Stimulated activated CD8-positive, alpha-beta memory T cell treated with anti-CD3 and anti-CD28 coated beads, Interleukin-7, amount 100 ng/mL, for 24 hours (primary cell): ENCODE measurements at regions not wholly inside any gene's neighbourhood (a gene's known extent, or its start where the extent isn't known, plus 50 kb on each side); places are given as distances from the start of the nearest gene placed in this dataset.

Experiments
- DNase-seq: peaks from one replicate; pipeline ENCODE4 v3.0.0-alpha.2; 2020; ENCODE audit warnings: low read depth

GRCh38 chr14:98382662-98383061, 889.3 kb downstream of the BCL11B start:
- DNase-seq: no peak

GRCh38 chr14:98385851-98386250, 886.1 kb downstream of the BCL11B start:
- no peak for DNase-seq

- no peak for DNase-seq
Measured at GRCh38 chr14:98391061-98391460, 880.9 kb downstream of the BCL11B start.

- DNase-seq: no peak
Measured at GRCh38 chr14:98393527-98393926, 878.5 kb downstream of the BCL11B start.

GRCh38 chr14:98404811-98405210, 867.2 kb downstream of the BCL11B start:
- DNase-seq: no peak

- no peak for DNase-seq
Measured at GRCh38 chr14:98408024-98408555, 863.9 kb downstream of the BCL11B start.

GRCh38 chr14:98408713-98409112, 863.3 kb downstream of the BCL11B start:
- DNase-seq: no peak

- no peak for DNase-seq
Measured at GRCh38 chr14:98411154-98411553, 860.8 kb downstream of the BCL11B start.

GRCh38 chr14:98412431-98412830, 859.6 kb downstream of the BCL11B start:
- DNase-seq: no peak

- no peak for DNase-seq
Measured at GRCh38 chr14:98415766-98416165, 856.2 kb downstream of the BCL11B start.

GRCh38 chr14:98417001-98417400, 855.0 kb downstream of the BCL11B start:
- DNase-seq: no peak

- no peak for DNase-seq
Measured at GRCh38 chr14:98428483-98428994, 843.5 kb downstream of the BCL11B start.

- DNase-seq: no peak
Measured at GRCh38 chr14:98433436-98433835, 838.6 kb downstream of the BCL11B start.

- no peak for DNase-seq
Measured at GRCh38 chr14:98437113-98437512, 834.9 kb downstream of the BCL11B start.

- no peak for DNase-seq
Measured at GRCh38 chr14:98444077-98444476, 827.9 kb downstream of the BCL11B start.

GRCh38 chr14:98445718-98446117, 826.3 kb downstream of the BCL11B start:
- DNase-seq: no peak

- no peak for DNase-seq
Measured at GRCh38 chr14:98446508-98446907, 825.5 kb downstream of the BCL11B start.

- no peak for DNase-seq
Measured at GRCh38 chr14:98456231-98456630, 815.8 kb downstream of the BCL11B start.

GRCh38 chr14:98458702-98459101, 813.3 kb downstream of the BCL11B start:
- DNase-seq: no peak

GRCh38 chr14:98462908-98463307, 809.1 kb downstream of the BCL11B start:
- DNase-seq: no peak

GRCh38 chr14:98466807-98467206, 805.2 kb downstream of the BCL11B start:
- no peak for DNase-seq

- no peak for DNase-seq
Measured at GRCh38 chr14:98470663-98471062, 801.3 kb downstream of the BCL11B start.

GRCh38 chr14:98474900-98475299, 797.1 kb downstream of the BCL11B start:
- DNase-seq: no peak

- no peak for DNase-seq
Measured at GRCh38 chr14:98477935-98478334, 794.1 kb downstream of the BCL11B start.

- no peak for DNase-seq
Measured at GRCh38 chr14:98489115-98489514, 782.9 kb downstream of the BCL11B start.
